Tibial nerve (tissue), 4 donors: ENCODE measurements at regions not wholly inside any gene's neighbourhood (a gene's known extent, or its start where the extent isn't known, plus 50 kb on each side); places are given as distances from the start of the nearest gene placed in this dataset.

Experiments
- EP300 ChIP-seq, 2 donors: sonication (generic); formaldehyde crosslinking; IDR thresholded peaks; one replicate each; pipeline ENCODE4 v1.6.1; 2017; ENCODE audit warnings: antibody characterized with exemption in 2 of 2, mild to moderate bottlenecking in 1 of 2
- POLR2A ChIP-seq, 2 donors: fragments of 450-650 bp; IDR thresholded peaks; one replicate each; pipeline ENCODE4 v1.6.1; 2017; ENCODE audit warnings: antibody characterized with exemption in 2 of 2, mild to moderate bottlenecking in 2 of 2, moderate library complexity in 2 of 2
- TF ChIP-seq, protein P1 (sequence below), 5 experiments: fragments of 200-600 bp in 3 of 5; fragments of 450-650 bp in 2 of 5; sonication (generic) in 3 of 5; IDR thresholded peaks; one replicate each; pipeline ENCODE4 v1.5.1; 2016 to 2019; ENCODE audit warnings: antibody characterized with exemption in 5 of 5, mild to moderate bottlenecking in 3 of 5, moderate library complexity in 2 of 5

DNA sequence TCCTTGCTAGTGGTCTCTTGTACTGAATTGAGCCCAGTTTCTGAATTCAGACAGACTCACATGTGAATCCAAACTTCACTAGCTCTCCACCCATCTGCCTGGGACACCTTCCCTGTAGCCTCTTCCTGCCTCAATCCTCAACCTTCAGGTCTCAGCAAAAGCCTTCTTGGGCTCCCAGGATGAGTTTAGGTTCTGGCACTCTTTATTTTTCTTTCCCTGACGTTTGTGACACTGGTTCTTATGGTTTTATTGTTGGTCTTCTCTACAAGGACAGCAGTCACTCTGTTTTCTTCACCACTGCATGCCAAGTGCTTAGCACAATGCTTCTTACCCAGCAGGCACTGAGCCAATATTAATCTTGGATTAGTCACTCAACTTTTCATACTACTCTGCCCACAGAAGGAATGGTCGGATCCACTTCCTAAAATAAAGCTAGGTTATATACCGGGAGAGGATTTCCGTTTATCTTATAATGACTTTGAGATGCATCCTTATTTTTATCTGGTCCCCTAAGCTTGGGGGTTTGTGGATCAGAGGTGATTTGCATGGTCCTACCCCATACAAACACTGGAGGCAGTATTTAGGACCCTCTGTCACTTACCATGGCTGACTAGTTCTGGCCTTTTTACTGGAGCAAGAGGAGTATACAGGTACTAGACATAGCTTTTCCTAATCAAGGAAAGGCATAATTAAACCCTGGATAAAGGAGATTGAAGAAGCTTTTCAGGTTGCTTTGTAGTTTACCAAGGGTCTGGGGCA lies 186.3 kb downstream of the MYCN start:
- TF ChIP-seq POLR2A (IDR thresholded peaks at IDR 0.05) (no peak), EP300 (IDR thresholded peaks at IDR 0.05) (no peak)
- TF ChIP-seq, protein P1, sequence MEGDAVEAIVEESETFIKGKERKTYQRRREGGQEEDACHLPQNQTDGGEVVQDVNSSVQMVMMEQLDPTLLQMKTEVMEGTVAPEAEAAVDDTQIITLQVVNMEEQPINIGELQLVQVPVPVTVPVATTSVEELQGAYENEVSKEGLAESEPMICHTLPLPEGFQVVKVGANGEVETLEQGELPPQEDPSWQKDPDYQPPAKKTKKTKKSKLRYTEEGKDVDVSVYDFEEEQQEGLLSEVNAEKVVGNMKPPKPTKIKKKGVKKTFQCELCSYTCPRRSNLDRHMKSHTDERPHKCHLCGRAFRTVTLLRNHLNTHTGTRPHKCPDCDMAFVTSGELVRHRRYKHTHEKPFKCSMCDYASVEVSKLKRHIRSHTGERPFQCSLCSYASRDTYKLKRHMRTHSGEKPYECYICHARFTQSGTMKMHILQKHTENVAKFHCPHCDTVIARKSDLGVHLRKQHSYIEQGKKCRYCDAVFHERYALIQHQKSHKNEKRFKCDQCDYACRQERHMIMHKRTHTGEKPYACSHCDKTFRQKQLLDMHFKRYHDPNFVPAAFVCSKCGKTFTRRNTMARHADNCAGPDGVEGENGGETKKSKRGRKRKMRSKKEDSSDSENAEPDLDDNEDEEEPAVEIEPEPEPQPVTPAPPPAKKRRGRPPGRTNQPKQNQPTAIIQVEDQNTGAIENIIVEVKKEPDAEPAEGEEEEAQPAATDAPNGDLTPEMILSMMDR (IDR thresholded peaks at IDR 0.05) = no peak
